ENCODE measurements at regions not wholly inside any gene's neighbourhood (a gene's known extent, or its start where the extent isn't known, plus 50 kb on each side); places are given as distances from the start of the nearest gene placed in this dataset.

DNA sequence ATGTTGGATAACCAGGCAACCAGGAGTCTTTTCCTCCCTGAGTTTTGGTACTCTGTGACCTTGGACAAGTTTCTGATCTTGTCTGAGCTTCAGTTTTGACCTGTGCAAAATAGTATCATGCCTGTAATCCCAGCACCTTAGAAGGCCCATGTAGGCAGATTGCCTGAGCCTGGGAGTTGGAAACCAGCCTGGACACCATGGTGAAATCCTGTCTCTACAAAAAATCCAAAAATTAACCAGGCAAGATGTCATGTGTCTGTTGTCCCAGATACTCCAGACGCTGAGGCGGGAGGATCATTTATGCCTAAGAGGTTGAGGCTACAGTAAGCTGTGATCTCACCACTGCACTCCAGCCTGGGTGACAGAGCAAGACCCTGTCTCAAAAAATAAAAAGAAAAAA is 114.8 kb downstream of the IL12A start:
- intact Hi-C loops (cut with micrococcal nuclease; ENCODE audit: unreplicated experiment) = no loop called here
- no peak overlapping the region for H3K4me3 ChIP-seq (ENCODE audit: low read depth, low read length, poor library complexity, severe bottlenecking)
- no peaks in the 10 kb centered on the region for H3K79me2 ChIP-seq (ENCODE audit: insufficient read depth, low read depth, low read length)
- no peak for TF ChIP-seq EZH2phosphoT487 (IDR thresholded peaks at IDR 0.05; ENCODE audit: borderline replicate concordance, low read depth, low read length)
- TF ChIP-seq, protein P1, sequence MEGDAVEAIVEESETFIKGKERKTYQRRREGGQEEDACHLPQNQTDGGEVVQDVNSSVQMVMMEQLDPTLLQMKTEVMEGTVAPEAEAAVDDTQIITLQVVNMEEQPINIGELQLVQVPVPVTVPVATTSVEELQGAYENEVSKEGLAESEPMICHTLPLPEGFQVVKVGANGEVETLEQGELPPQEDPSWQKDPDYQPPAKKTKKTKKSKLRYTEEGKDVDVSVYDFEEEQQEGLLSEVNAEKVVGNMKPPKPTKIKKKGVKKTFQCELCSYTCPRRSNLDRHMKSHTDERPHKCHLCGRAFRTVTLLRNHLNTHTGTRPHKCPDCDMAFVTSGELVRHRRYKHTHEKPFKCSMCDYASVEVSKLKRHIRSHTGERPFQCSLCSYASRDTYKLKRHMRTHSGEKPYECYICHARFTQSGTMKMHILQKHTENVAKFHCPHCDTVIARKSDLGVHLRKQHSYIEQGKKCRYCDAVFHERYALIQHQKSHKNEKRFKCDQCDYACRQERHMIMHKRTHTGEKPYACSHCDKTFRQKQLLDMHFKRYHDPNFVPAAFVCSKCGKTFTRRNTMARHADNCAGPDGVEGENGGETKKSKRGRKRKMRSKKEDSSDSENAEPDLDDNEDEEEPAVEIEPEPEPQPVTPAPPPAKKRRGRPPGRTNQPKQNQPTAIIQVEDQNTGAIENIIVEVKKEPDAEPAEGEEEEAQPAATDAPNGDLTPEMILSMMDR (conservative IDR thresholded peaks at IDR 0.05; ENCODE audit: low read length) = no peak
- BruUV-seq (replicated peaks) = no TSS peak
- DNase-seq (ENCODE audit: low spot score) = no peak
- no peaks in the 10 kb centered on the region for H3K9me3 ChIP-seq (ENCODE audit: low read length)
- ChIA-PET CTCF (ENCODE audit: unreplicated experiment) (no interaction called here), POLR2A (no interaction called here)
- no peak overlapping the region for H2AFZ ChIP-seq (ENCODE audit: low read length)
- H3K4me2 ChIP-seq (ENCODE audit: low read length) = no peak overlapping the region
- no peaks in the 10 kb centered on the region for H4K20me1 ChIP-seq (ENCODE audit: insufficient read depth, low read length)
- H3K9me2 ChIP-seq (ENCODE audit: insufficient read depth, low read length) = no peaks in the 10 kb centered on the region
- no peaks in the 10 kb centered on the region for H3K4me1 ChIP-seq (ENCODE audit: insufficient read depth, low read length, poor library complexity, severe bottlenecking)
- no peak overlapping the region for H3K27ac ChIP-seq (ENCODE audit: low read depth, low read length, poor library complexity, severe bottlenecking)
- no peaks in the 10 kb centered on the region for H3K36me3 ChIP-seq (ENCODE audit: insufficient read depth, low read length)

- Histone ChIP-seq H3K9me3 (ENCODE audit: low read length) (no peaks in the 10 kb centered on the region), H3K9me2 (ENCODE audit: insufficient read depth, low read length) (no peaks in the 10 kb centered on the region), H3K4me3 (ENCODE audit: low read depth, low read length, poor library complexity, severe bottlenecking) (no peak overlapping the region), H3K4me1 (ENCODE audit: insufficient read depth, low read length, poor library complexity, severe bottlenecking) (no peaks in the 10 kb centered on the region), H3K79me2 (ENCODE audit: insufficient read depth, low read depth, low read length) (no peaks in the 10 kb centered on the region), H2AFZ (ENCODE audit: low read length) (no peak overlapping the region), H3K4me2 (ENCODE audit: low read length) (no peak overlapping the region), H3K36me3 (ENCODE audit: insufficient read depth, low read length) (no peaks in the 10 kb centered on the region), H3K27ac (ENCODE audit: low read depth, low read length, poor library complexity, severe bottlenecking) (no peak overlapping the region), H4K20me1 (ENCODE audit: insufficient read depth, low read length) (no peaks in the 10 kb centered on the region)
- BruUV-seq (replicated peaks) = no TSS peak
- ChIA-PET POLR2A (no interaction called here), CTCF (ENCODE audit: unreplicated experiment) (no interaction called here)
- DNase-seq (ENCODE audit: low spot score) = no peak
- TF ChIP-seq, protein P1 (conservative IDR thresholded peaks at IDR 0.05; ENCODE audit: low read length) = no peak
- TF ChIP-seq EZH2phosphoT487 (IDR thresholded peaks at IDR 0.05; ENCODE audit: borderline replicate concordance, low read depth, low read length) = no peak
- intact Hi-C loops (cut with micrococcal nuclease; ENCODE audit: unreplicated experiment) = no loop called here
Observed at GRCh38 chr3:160105907-160106584, 117.4 kb downstream of the IL12A start.

DNA sequence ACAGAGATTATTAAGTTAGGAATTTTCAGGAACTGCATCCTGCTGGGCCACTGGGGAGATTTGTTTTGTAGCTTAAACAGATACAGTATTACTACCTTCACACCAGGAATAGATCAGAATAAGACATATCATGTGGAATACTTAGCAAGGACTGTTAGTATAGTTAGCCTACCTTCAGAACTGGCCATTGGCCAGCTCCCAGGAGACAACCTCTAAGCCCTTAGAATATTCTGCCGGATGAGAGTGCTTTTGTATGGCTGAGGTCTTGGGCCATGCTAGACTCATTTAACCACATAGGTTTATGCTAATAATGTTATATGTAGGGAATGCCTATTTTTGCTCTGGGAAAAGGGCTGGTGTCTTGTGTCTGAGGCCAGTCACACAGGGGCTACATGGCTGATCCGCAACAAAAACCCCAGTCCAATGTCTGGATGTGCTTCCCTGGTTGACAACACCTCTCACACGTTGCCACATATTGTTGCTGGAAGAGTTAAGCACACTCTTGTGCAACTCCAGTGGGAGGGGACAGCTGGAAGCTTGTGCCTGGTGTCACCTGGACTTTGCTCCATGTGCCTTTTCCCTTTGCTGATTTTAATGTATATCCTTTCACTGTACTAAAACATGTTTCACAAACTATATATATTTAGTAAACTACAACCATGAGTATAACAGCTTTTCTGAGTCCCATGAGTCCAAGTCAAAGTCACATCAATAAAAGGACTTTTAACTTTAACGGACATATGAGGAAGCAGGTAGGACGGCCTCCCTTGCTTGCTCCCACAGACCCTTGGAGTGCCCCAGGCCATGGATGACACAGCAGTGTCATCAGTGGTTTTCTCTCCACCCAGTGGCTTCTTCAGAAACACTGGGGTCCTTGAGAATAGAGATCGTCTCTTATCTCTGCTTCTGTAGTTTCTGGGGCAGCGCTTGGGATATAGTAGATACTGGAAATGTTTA is 118.0 kb upstream of the C3orf80 start:
- intact Hi-C loops (cut with micrococcal nuclease; ENCODE audit: unreplicated experiment) = no loop called here
- ChIA-PET CTCF (ENCODE audit: unreplicated experiment) (no interaction called here), POLR2A (no interaction called here)
- no peak overlapping the region for H3K27ac ChIP-seq (ENCODE audit: low read depth, low read length, poor library complexity, severe bottlenecking)
- TF ChIP-seq, protein P1 (conservative IDR thresholded peaks at IDR 0.05; ENCODE audit: low read length) = no peak
- no peak for TF ChIP-seq EZH2phosphoT487 (IDR thresholded peaks at IDR 0.05; ENCODE audit: borderline replicate concordance, low read depth, low read length)
- H3K4me1 ChIP-seq (ENCODE audit: insufficient read depth, low read length, poor library complexity, severe bottlenecking) = no peaks in the 10 kb centered on the region
- H3K36me3 ChIP-seq (ENCODE audit: insufficient read depth, low read length) = no peaks in the 10 kb centered on the region
- no TSS peak for BruUV-seq (replicated peaks)
- no peaks in the 10 kb centered on the region for H3K79me2 ChIP-seq (ENCODE audit: insufficient read depth, low read depth, low read length)
- no peak overlapping the region for H2AFZ ChIP-seq (ENCODE audit: low read length)
- H3K9me3 ChIP-seq (ENCODE audit: low read length) = no peaks in the 10 kb centered on the region
- H3K4me3 ChIP-seq (ENCODE audit: low read depth, low read length, poor library complexity, severe bottlenecking) = no peak overlapping the region
- no peaks in the 10 kb centered on the region for H4K20me1 ChIP-seq (ENCODE audit: insufficient read depth, low read length)
- no peak overlapping the region for H3K4me2 ChIP-seq (ENCODE audit: low read length)
- no peaks in the 10 kb centered on the region for H3K9me2 ChIP-seq (ENCODE audit: insufficient read depth, low read length)
- DNase-seq (ENCODE audit: low spot score) = no peak
